AG04450 (cell line): ENCODE measurements at regions not wholly inside any gene's neighbourhood (a gene's known extent, or its start where the extent isn't known, plus 50 kb on each side); places are given as distances from the start of the nearest gene placed in this dataset.
A peak's percentile ranks its signal among the peaks of the same experiment; 100 is the strongest.

Experiments used
- CTCF ChIA-PET: fragments of 300-600, 350-600 bp; formaldehyde crosslinking; extraction: SDS; loops from one replicate; lab custom pipeline; 2022; ENCODE audit warnings: antibody characterized with exemption, inconsistent platforms; lab: Charles Lee
- POLR2A ChIA-PET: fragments of 350-600 bp; formaldehyde crosslinking; extraction: SDS; loops from one replicate; lab custom pipeline; 2021; ENCODE audit warnings: antibody characterized with exemption, inconsistent platforms; lab: Yijun Ruan, JAX
- DNase-seq: peaks from one replicate; pipeline ENCODE4 v3.0.0-alpha.2; 2011; ENCODE audit warnings: low read depth, low spot score
- H3K27ac ChIP-seq: one replicate; pipeline ENCODE4 v1.5.1; 2012; ENCODE audit warnings: low read depth, low read length, control low read depth
- H3K27me3 ChIP-seq: one replicate; pipeline ENCODE4 v1.6.0; 2012; ENCODE audit warnings: low read length; ENCODE audit not compliant: control insufficient read depth, insufficient read depth
- H3K4me3 ChIP-seq: 2 replicates; pipeline ENCODE4 v1.5.1; 2011; ENCODE audit warnings: mild to moderate bottlenecking, low read depth, low read length, control low read depth
- H3K9me3 ChIP-seq: 2 replicates; pipeline ENCODE4 v1.5.1; 2012; ENCODE audit warnings: low read length; ENCODE audit not compliant: control insufficient read depth, insufficient read depth
- CTCF ChIP-seq: IDR thresholded peaks from 2 replicates; pipeline ENCODE4 v1.5.1; 2011; ENCODE audit warnings: low read depth, low read length, control low read depth, inconsistent platforms

DNA sequence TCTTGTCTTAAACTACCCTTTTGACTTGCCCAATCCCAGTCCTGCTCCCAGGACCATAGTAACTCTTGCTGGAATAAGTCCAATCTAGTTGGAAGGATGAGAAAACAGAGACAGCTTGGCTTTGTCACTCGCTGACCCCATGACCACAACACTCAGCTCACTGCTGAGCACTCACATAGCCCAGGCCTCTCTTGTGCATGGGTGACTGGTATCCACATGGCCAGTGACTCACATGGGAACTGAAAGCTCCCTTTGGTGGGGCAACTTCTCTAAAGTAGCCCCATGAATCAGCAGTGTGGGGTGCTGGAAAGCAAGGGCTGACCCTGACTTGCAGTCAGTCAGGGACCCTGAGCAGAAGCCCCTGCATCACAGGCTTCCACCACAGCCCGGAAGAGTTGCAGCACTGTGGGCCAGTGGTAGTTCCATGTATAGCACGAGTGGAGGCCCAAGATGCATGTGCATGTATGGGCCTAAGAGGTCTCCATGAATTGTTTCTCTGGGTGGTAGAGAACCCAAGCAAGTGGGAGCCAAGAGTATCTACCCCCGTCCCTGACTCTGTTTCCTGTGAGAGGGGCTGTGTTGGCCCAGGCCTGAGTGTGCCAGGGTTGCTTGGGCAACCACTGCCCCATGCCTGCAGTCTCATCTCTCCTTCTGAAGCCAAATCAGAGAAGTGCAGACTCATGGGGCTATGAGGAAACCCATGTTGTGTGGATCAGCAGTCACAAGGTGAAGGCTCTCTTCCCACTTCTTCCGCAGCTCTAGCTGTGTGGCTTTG lies 62.1 kb upstream of the XCR1 start:
- H3K27ac ChIP-seq: no peak overlapping the region
- no peaks in the 10 kb centered on the region for H3K9me3 ChIP-seq
- CTCF ChIA-PET: interaction anchor here (1.6 to 3.0 kb wide), 3 partner anchors 10 to 289 kb away, joined by 5 to 20 read pairs (median 20); partner anchors contain the start of gene CCR5
- POLR2A ChIA-PET: interaction anchor here (0.6 to 1.1 kb wide), 2 partner anchors 9 to 18 kb away, joined by 3 to 4 read pairs; no protein-coding TSS in a partner anchor
- no peak overlapping the region for H3K4me3 ChIP-seq
- TF ChIP-seq CTCF: no peak
- peak; percentile 65 for DNase-seq
- H3K27me3 ChIP-seq: no peaks in the 10 kb centered on the region

- CTCF ChIA-PET: interaction anchor here (0.7 to 3.0 kb wide), 9 partner anchors 8 to 355 kb away, joined by 3 to 20 read pairs (median 10); partner anchors contain the start of genes CCR1 and CCR5
- POLR2A ChIA-PET: interaction anchor here (0.7 kb wide), 1 partner anchor 577 kb away, joined by 3 read pairs; no protein-coding TSS in a partner anchor
Observed at GRCh38 chr3:46087871-46088270, 60.6 kb upstream of the XCR1 start.

GRCh38 chr3:46086986-46087385 lies 59.7 kb upstream of the XCR1 start:
- no peaks in the 10 kb centered on the region for H3K27me3 ChIP-seq
- no peak for DNase-seq
- ChIA-PET CTCF (interaction anchor here (0.7 to 3.0 kb wide), 7 partner anchors 8 to 356 kb away, joined by 3 to 20 read pairs (median 14); partner anchors contain the start of genes CCR1 and CCR5), POLR2A (no interaction called here)
- no peak overlapping the region for H3K27ac ChIP-seq
- no peak for TF ChIP-seq CTCF
- no peak overlapping the region for H3K4me3 ChIP-seq
- no peaks in the 10 kb centered on the region for H3K9me3 ChIP-seq

More at GRCh38 chr3:46087871-46088270, 60.6 kb upstream of the XCR1 start:
- no peak overlapping the region for H3K27ac ChIP-seq
- peak; percentile 41 for TF ChIP-seq CTCF
- no peak for DNase-seq
- H3K4me3 ChIP-seq: no peak overlapping the region
- H3K27me3 ChIP-seq: no peaks in the 10 kb centered on the region
- no peaks in the 10 kb centered on the region for H3K9me3 ChIP-seq

GRCh38 chr3:46086083-46086437 lies 58.8 kb upstream of the XCR1 start:
- ChIA-PET CTCF (interaction anchor here (0.6 to 2.7 kb wide), 3 partner anchors 9 to 286 kb away, joined by 3 to 10 read pairs (median 4); no protein-coding TSS in a partner anchor), POLR2A (no interaction called here)
- Histone ChIP-seq H3K9me3 (no peaks in the 10 kb centered on the region), H3K27me3 (no peaks in the 10 kb centered on the region), H3K27ac (no peak overlapping the region), H3K4me3 (no peak overlapping the region)
- TF ChIP-seq CTCF: no peak
- DNase-seq: no peak
